ENCODE measurements at regions not wholly inside any gene's neighbourhood (a gene's known extent, or its start where the extent isn't known, plus 50 kb on each side); places are given as distances from the start of the nearest gene placed in this dataset.

DNA sequence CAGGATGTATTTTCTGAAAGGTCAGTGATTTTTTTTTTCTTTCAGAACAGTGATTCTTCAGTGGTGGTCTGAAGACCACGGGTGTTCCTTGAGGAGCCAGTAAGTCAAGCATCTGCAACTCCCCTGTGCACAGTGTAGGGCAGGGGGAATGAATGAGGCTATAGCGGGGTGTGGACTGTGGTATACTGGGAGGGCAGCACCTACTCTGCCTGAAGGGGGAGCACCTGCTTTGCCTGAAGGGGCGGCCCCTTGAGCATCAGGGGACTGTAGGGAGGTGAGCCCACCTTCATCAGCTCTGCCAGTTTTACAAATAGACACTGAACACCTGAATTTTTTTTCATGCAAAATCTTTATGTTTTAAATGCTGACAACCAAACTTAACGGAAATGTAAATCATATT, 77.5 kb upstream of the RIPOR2 start:
- no peak for DNase-seq

DNA sequence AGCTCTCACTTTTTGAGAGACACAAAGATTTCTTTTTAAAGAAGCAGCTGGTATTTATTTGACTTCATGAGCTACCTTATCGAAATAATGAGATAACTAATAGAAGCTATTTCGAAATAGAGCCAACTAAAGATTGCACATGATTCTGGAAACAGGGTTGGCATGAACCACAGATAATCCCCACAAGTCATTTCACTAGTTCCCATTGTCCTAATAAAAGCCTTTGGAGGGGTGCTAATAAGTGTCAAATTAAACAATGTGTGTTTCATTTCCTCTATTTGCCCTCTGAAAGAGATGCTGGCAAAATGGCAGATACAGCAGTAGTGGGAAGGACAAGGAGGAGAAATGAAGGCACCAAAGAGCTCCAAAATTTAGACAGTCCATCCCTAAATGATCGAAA, 78.6 kb upstream of the RIPOR2 start:
- no peak for DNase-seq

DNA sequence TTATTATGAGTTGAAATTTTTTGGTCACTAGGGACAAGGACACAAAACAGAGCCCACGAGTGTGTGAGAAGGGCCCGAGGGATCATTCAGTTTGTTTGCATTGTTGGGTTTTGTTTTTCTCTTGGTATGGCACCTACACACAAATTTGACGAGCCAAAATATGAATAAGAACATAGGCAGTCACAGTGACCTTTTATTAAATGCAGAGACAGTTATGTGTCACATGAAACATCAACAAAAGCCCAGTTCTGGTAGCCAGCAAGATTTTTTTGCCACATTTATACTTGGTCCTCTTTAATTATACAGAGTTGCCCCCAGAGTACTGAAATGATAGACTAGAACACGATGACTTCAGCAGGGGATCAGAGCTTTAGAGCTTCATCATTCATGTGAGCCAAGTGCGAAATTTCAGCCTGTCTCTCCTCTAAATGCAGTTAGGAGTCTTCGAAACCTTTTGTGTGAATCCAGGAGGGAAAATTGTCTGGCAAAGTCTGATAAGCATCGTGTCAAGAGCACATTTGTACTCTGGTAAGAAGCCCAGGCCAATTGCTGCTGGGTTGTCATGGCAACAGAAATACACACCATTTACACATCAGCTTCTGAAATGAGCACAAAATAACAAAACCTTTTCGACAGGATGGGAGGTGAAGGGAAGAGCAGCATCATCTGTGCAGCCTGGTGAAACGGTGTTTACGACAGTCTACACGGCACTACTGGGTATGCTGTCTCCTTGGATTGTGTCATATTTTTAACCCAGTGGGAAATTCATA, 79.2 kb upstream of the RIPOR2 start:
- DNase-seq: peak in 1 of 2 experiments; percentile 27

DNA sequence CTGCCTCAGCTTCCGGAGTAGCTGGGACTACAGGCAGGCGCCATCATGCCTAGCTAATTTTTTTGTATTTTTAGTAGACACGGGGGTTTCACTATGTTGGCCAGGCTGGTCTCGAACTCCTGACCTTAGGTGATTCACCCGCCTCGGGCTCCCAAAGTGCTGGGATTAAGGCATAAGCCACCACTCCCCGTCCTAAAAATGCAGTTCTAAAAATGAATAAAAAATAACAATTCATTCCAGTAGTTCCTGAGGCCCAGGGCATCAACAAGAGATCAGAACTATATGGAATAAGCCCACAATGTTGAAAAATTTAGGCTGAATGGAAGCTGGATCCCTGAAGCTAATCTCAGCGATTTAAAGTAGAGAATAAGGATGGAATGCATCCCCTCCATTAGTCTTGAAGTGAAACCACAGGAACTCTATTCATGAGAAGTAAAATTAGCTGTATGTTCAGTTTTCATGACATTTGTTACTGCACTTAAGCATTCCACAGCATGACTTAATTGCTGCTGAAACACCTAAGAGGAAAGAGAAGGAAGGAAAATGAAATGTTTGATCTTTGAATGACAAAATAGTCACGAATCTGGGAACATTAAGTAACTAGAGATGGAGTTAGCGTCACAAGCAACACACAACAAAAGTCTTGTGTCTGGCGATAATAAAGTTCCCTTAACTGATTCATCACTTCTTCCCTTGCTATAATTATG, 80.4 kb upstream of the RIPOR2 start:
- DNase-seq: no peak

DNA sequence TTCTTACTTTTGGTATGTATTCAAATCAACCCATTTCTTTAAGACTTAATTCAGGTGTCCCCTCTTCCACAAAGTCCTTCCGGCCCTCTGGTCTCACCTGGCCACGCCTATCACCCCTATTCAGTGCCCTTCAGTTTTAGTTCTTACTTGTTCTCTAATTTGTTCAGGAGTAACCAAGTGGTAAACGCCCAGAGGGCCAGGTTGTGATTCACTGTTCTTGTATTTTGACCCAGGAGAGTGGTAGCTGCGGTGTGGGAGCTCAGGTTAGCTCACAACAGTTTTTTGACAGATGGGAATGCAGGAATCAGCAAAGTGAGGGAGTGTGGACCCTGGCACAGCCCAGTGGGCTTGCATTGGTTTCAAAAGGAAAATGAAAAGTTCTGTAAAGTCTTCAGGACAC, 81.7 kb upstream of the RIPOR2 start:
- no peak for DNase-seq

DNA sequence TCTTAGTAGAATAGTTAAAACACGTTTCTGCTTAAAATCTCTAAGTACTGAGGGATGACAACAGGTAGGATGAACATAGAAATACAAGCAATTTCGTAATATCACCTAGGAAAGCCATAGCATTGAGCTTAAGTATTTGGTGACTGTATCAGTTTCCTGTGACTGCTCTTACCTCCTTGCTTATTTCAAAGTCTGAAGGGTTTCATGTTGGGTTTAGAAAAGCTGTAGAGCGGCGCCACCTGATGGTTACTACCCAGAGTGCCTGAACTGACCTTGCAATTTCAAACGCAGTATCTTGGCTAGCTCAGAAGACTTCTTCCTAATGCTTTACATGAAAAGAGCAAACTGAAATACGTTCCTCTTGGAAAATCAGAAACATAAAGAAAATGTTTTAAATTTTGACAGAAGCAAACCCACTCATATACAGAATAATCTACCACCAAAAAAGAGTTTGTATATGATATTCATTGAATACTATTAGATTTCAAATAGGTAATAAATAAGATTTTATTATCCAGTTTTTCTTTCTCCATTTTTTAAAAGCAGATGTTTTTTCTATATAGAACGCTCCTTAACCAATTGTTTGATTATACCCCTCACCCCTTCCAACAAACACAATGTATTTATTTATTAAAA, 82.3 kb upstream of the RIPOR2 start:
- peak in 1 of 2 experiments; percentile 1 for DNase-seq

DNA sequence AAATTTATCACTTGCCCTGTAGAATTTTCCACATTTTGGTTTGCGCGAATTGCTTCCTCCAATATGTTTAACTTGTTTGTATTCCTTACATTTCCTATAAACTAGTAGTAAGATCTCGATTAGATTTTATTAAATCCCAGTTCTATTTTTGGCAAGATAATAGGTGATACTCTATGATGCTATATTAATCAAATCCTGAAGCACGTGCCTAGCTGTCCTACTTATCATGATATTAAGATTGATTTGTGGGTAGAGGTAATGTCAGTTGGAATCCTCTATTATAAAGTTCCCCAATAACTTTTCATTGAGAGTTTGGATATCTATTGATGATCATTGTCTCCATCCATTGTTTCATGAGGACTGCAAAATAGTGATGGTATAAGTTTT, 82.8 kb upstream of the RIPOR2 start:
- DNase-seq: no peak

DNA sequence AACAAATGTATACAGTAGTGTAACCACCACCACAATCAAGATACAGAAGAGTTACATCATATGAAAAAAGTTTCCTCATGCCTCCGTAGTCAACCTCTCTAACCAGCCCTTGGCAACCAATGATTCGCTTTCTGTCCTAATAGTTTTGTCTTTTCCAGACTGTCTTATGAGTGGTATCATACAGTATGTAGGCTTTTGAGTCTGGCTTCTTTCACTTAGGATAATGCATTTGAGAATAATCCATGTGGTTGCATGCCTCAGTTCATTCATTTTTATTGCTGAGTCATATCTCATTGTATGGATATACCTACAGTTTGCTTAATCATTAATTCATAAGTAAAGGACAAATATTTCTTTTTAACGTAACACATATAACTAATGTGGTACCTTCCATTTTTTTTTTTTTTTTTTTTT, 86.4 kb upstream of the RIPOR2 start:
- DNase-seq: no peak

DNA sequence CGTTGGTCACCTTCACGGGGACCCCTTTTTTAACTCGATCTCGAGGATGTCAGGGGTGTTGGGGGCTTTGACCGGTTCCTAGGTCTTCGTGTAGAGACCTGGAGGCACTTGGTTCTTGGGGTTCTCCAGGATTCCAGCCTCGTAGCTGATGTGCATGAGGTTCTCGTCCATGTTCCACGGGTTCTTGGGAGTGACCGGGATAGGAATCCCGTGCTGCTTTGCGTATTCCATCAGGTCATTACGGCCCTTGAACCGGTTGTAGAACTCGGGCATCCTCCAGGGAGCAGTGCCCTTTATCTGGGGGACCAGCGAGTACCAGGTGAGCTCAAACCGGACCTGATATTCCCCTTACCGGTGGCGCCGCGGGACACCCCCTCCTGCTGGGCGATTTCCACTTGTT, 88.0 kb upstream of the RIPOR2 start:
- DNase-seq: no peak

DNA sequence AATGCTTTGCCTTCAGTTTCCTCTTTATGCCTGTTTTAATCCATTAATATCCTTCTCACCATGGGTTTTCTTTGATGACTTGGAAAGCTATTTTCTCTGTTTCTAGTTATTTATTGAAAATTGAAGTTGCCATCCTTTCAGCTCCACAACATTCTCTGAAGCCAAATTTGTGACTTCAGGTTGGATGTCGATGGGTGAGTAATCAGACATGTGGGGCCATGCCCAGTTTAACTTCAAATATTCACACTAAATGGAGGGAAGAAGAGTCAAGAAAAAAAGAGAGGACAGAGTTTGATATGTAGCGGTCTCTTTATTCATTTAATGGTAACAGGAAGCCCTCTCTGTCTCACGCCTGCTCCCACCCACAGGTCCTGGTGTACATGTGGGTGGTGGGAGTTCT, 89.1 kb upstream of the RIPOR2 start:
- DNase-seq: no peak

DNA sequence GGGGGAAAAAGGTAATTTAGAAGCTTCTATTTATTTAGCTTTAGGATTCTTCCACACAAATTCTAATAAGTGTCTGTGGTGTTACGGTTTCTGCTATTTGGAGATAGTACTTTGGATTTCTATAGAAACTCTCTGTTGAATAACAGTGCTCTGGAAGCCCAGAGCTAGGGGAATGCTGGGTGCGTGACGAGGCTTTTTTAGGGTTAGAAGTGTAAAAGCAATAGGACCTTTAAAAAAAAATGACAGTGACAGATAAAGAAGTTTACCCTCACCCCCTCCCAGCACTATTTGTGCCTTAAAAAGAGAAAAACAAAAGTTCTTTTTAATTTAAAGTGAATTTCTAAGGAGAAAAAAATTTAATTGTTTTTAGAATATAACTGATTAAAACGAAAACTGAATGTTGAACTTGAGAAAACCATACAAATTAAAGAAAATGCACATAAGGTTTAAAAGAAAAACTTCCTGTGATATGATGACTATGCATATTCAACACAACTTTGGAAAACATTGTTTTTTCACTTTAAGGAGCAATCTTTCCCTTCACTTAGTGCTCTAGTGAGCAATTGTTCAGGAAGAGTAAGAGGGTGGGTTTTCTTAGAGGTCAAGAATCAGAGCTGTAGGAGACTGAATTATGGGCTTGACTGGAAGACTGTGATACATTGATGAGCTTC, 89.6 kb upstream of the RIPOR2 start:
- DNase-seq: no peak

DNA sequence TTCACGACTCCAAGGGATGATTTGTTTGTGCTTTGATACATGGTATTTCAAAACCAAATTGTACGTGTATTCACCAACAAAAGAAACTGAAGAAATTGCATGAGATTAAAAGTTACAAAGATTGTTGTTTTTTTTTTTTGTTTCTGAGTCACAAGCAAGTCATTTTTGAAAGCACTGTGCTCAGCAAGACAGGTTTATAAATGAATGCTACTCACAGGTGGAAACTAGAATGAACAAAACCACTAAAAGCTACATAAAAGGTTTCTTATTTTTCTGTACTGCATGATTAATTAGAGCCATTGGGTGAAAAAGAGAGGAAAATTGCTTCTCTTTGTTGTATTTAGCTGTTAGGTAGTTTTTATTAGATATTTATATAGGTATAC, 90.2 kb upstream of the RIPOR2 start:
- DNase-seq: no peak

DNA sequence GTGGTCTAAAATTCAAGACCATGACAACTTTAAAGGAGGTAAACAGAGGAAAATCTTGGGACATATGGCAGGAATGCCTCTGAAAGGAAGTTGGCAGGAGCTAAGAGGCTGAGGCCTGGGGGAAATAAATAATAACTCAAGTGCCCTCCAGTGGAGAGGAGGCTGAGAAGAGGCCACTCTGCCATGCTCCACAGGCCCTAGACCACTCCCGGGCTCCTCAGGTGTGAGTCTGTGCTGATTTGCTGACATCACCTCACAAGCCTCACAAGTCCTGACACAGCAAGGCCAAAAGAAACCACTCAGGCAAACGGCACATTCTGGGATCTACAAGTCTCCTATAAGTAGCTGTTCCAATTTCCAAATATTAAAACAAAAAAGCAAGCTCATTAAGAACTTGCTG, 91.0 kb upstream of the RIPOR2 start:
- DNase-seq: peak in 1 of 2 experiments; percentile 29

DNA sequence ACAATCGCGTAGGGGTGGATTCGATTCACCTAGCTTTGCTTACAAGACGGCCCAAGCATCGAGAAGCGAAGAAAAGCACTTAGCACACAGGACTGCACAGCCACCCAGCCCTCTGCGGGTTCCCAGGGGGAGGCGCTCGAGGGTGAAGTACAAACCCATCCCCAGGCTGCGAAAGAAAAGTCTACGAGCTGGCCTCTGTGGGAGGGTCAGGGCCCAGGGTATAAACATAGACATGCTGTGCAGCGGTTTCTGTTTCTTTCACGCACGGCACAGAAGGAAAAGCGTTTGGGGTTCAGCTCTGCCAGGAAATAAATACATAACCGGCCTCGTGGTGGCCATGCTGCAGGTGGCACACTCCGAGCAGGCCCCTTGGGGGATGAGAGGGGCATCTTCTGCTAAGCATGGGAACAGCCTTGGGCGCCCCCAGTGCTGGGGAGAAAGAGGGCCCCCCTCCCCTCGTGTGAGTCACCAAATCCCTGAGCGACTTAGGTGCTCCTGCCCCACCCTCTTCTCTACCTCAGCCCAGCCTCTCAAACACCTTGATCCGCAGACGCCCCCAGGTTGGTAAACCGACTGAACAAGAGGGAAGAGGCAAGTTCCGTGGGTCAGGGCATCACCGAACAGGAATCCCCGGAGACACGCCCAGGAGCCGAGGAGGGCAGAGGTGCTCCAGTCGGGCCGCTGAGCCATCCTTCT, 91.6 kb upstream of the RIPOR2 start:
- no peak for DNase-seq

DNA sequence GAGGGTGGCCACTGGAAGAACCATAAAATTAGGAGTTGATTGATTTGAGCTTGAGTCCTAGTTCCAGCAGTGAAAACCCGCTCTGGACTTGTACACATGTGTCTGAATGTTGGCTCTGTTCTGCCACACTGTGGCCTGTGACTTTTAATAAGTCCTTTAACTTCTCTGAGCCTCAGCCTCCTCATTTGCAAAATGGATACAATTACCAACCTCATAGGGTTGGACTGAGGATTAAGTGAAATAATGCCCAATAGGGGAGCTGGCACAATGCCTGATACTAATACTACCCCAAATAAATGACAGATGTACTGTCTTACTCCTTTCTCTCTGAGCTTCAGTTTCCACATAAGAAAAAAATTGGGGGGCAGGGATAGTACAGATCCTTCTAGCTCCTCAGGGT, 92.6 kb upstream of the RIPOR2 start:
- no peak for DNase-seq

DNA sequence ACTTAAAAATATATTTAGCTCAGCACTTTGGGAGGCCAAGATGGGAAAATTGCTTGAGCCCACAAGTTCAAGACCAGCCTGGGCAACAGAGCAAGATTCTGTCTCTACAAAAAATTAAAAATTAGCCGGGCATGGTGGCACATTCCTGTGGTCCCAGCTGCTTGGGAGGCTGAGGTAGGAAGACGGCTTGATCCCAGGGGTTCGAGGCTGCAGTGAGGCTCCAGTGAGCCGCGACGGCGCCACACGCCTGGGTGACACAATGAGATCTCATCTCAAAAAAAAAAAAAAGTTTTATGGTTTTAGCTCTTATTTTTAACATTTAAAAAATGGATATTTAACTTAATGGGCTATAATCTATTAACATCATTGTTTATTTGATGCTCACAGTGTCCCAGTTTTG, 97.2 kb upstream of the RIPOR2 start:
- DNase-seq: no peak

DNA sequence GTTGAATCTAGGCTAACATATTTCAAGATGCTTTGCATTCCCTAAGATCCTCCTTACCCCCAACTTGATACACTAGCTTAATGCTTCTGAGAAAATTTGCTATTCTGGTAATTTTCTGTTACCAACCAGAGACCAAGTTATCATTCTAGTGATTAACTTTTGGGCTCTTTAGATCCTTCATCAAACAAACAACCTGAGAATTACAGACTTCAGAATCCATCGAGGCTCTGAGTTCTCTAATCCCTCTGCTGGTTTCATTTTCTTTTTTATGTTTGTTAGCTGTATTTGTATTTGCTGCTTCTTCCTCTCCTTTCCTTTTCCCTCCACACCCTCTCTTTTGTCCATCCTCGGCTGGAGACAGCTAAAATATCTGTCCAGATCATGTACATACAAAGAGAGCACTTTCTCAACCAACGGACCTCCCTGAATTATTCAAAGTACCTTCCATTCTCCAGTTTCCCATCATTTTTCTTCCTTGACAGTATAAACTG, 98.7 kb upstream of the RIPOR2 start:
- no peak for DNase-seq

DNA sequence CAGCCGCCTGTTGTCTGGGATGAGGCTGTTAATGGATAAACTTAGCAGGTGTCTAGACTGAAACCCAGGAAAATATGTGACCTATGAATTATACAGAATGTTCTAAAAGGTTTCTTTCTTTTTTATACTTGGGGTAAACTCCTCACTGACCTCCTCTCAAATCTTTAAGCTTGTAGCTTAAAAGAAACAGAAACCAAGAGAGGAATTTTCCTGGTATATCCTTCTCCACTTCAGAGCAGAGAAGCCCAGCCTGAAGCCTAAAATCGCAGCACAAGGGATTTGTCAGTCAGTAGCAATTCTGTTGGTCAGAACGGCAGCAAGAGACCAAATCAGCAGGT, 99.4 kb upstream of the RIPOR2 start:
- no peak for DNase-seq

DNA sequence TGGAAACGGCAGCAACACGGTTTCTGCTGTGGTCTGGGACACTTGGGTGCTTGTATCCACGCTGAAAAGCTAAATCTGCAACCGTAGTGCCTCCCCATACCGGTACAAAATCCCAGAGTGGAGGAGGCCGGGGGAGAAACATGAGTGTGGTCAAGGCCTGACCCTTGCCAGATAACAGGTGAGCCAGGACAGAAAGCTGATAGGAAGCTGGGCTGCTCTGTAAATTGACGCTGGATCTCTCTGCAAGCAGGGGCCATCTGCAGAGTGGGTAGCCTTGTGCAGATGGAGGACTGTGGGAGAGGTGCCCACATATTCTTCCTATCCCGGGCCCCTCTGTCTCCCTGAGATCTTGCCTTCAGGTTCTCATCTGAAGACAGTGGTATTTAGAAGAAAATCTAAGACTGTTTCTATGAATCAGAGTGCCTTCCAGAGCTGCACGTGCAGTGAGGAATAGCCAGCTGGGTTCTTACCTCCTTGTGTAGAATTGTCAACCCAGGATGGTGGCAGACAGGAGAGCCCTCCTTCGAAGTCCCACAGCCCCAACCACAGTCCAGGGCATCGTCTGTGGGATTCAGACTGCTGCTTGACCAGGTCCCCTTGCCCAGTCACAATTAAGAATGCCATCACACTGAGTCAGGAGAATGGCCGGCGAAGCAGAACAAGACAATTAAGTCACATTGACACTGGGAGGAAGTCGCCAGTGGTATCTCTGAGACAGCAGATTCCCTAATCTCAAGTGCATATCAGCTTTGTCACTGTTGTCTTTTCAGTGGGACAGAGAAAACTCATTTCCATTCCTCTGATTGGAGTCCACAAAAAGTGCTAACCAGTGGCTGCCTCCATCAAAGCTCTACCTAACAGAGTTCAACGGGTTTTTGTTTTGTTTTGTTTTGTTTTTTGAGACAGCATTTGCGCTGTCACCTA, 100.0 kb upstream of the RIPOR2 start:
- no peak for DNase-seq

DNA sequence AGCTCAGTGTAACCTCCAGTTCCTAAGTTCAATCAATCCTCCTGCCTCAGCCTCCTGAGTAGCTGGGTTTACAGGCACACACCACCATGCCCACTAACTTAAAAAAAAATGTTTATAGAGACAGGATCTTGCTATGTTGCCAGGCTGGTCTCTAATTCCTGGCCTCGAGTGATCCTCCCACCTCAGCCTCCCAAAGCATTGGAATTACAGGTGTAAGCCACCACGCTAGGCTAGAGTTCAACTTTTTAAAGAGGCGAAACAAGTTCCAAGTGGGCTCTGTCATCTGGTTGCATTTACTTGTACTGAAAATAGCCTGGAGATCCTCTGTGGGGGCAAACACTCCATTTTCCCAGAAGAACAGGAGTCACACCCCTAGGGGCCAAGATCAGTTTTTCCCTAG, 100.7 kb upstream of the RIPOR2 start:
- DNase-seq: no peak

DNA sequence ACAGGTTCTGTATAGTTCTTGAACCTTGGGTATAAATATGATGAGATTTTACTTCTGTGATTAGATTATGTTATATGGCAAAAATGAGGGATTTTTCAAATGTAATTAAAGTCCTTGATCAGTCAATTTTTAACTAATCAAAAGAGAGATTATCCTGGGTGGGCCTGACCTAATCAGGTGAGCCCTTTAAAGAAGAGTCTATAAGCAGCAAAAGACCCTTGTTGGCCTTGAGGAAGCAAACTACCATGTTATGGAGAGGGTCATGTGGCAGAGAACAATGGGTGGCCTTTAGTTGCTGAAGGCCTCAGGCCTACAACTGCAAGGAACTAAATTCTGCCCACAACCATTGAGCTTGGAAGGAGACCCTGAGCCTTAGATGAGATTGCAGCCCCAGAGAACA, 102.5 kb upstream of the RIPOR2 start:
- no peak for DNase-seq

DNA sequence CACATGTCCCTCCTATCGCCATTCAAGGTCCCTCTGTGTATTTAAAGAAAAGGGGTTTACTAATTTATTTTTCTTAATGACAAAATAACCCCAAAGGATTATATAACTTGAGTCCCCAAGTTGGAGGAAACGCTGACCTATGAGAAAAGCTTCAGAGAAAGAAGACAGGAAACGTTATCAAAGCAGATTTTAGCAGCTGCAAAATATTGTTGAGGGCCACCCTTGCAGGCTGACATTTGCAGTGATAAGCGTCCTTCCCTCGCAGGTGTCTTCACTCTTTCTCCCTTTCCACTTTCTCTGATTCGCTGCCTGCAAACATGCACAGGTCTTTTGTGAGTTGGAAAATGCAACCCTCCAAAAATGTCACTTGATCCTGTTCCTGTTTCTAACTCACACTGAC, 103.2 kb upstream of the RIPOR2 start:
- DNase-seq: no peak

All from NCI-H446 (cell line).